Central memory CD8-positive, alpha-beta T cell (primary cell): ENCODE measurements at regions not wholly inside any gene's neighbourhood (a gene's known extent, or its start where the extent isn't known, plus 50 kb on each side); places are given as distances from the start of the nearest gene placed in this dataset.

ENCODE experiments used
- ATAC-seq: fragments of 150-1000 bp; cut with Tn5 transposase; replicated peaks from 2 replicates; pipeline ENCODE4 v1.10.0; 2022; ENCODE audit warnings: mild to moderate bottlenecking, moderate FRiP score, moderate number of reproducible peaks; ENCODE audit not compliant: poor library complexity, severe bottlenecking; ENCODE audit errors: extremely low read depth
- DNase-seq, 2 donors: peaks; one replicate each; pipeline ENCODE4 v3.0.0; 2021; ENCODE audit warnings: low spot score in 2 of 2
- H3K27ac Mint-ChIP-seq: one replicate; pipeline ENCODE4 v1.8.0; 2022; ENCODE audit warnings: low read depth, mild to moderate bottlenecking, moderate library complexity, mixed read lengths
- H3K27me3 Mint-ChIP-seq: one replicate; pipeline ENCODE4 v1.8.0; 2022; ENCODE audit warnings: mixed read lengths
- H3K36me3 Mint-ChIP-seq: one replicate; pipeline ENCODE4 v1.8.0; 2022; ENCODE audit warnings: mild to moderate bottlenecking, moderate library complexity, mixed read lengths; ENCODE audit not compliant: insufficient read depth
- H3K4me1 Mint-ChIP-seq: one replicate; pipeline ENCODE4 v1.8.0; 2022; ENCODE audit warnings: mixed read lengths
- H3K4me3 Mint-ChIP-seq: one replicate; pipeline ENCODE4 v1.8.0; 2022; ENCODE audit warnings: mild to moderate bottlenecking, moderate library complexity, mixed read lengths
- H3K9me3 Mint-ChIP-seq: one replicate; pipeline ENCODE4 v1.8.0; 2022; ENCODE audit warnings: mixed read lengths

DNA sequence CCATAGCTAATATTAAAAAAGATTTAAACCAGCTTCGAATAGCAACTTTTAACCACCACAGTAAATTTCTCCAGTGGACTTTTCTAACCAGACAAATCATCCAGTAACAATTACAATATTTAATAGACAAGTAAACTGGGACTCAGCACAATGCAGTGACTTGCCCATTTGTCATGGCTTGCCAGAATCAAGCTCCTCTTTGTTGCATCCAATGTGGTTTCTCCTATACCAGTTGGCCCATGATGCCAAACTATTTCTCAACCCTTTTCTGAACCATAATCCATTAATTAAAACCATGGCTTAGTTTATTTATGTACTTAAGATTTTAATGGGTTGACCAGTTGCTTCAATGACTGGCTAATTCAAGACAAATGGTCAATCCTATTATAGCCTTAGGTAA, 64.4 kb downstream of the DIO2 start:
- H3K27me3 Mint-ChIP-seq, result no peaks in the 10 kb centered on the region
- no peaks in the 10 kb centered on the region for H3K4me1 Mint-ChIP-seq
- ATAC-seq (no peak), DNase-seq (no peak)
- H3K27ac Mint-ChIP-seq, result no peak overlapping the region
- H3K9me3 Mint-ChIP-seq, result no peaks in the 10 kb centered on the region
- H3K36me3 Mint-ChIP-seq, result no peaks in the 10 kb centered on the region
- no peak overlapping the region for H3K4me3 Mint-ChIP-seq

DNA sequence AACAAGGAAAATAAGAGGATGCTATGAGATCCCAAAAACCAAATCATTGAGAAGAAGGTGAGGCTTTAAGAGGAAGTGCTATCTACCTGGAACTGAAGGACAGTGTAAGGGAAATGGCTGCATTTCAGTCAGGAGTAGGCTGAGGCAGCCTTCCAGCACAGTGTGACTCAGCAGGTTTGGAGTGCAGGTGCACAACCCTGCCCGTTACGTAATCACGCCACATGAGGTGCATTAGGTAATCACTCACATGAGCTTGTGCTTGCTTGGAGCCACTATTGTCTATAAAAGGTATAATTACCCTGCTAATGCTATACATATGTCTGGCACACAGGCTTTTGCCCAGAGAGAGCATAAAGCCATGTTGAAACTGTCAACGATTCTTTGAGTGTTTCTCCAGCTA, 74.9 kb downstream of the DIO2 start:
- no peaks in the 10 kb centered on the region for H3K4me1 Mint-ChIP-seq
- no peak overlapping the region for H3K4me3 Mint-ChIP-seq
- H3K36me3 Mint-ChIP-seq, result no peaks in the 10 kb centered on the region
- H3K27me3 Mint-ChIP-seq, result no peaks in the 10 kb centered on the region
- no peak for DNase-seq
- peaks cover 21% of the 10 kb centered on the region for H3K9me3 Mint-ChIP-seq
- H3K27ac Mint-ChIP-seq, result no peak overlapping the region
- no peak for ATAC-seq

DNA sequence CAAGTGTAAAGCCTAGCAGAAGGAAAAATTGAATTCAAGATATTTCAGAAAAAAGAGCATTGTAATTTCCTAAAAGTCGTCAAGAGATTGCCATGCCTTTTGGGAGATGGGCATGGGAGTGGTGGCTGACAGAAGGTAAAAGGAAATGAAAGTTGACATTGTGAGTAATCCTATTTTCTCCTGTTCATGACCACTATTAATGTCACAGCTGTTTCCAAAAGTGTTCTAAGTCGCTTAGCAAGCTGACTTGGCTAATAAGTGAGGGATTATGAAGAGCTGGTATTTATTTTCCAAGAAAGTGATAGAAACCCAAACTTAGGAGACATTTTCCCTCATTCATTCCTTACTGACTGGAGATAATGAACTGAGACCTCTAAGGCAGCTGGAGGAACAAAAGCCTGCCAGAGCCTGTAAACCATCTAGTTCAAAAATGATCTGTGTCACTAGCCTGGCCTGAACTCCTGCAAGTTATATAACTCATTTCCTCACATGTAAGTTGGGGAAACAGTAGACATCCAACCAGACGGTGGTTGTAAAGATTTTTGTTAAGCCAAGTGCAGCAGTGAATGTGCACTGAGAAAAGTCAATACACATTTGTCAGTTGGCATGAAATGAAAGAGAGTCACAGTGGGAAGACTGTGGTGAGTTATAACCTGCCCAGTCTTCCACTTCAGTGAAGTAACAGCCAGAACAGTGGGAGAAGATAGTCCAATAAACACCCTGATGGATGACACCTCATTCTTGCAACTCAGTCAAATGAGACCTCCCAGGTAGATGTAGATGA, 75.8 kb downstream of the DIO2 start:
- no peaks in the 10 kb centered on the region for H3K27me3 Mint-ChIP-seq
- peaks cover 13% of the 10 kb centered on the region for H3K9me3 Mint-ChIP-seq
- ATAC-seq (no peak), DNase-seq (no peak)
- no peak overlapping the region for H3K4me3 Mint-ChIP-seq
- H3K27ac Mint-ChIP-seq, result no peak overlapping the region
- no peaks in the 10 kb centered on the region for H3K4me1 Mint-ChIP-seq
- H3K36me3 Mint-ChIP-seq, result no peaks in the 10 kb centered on the region

DNA sequence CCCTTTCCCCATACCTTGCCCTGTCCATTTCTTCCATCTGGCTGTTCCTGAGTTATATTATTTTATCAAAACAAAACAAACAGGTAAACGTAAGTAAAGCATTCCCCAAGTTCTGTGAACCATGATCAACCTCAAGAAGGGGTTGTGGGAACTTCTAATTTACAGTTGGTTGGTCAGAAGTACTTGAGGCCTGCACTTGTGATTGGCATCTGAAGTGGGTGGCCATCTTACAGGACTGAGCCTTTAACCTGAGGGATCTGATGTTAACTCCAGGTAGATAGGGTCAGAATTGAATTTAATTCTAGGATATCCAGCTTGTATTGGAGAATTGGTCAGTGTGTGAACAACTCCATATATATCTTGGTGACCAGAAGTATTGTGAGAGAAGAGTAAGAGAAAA, 77.0 kb downstream of the DIO2 start:
- Mint-ChIP-seq H3K27ac (no peak overlapping the region), H3K4me1 (no peaks in the 10 kb centered on the region), H3K27me3 (no peaks in the 10 kb centered on the region), H3K9me3 (peaks cover 12% of the 10 kb centered on the region), H3K36me3 (no peaks in the 10 kb centered on the region), H3K4me3 (no peak overlapping the region)
- ATAC-seq (no peak), DNase-seq (no peak)

DNA sequence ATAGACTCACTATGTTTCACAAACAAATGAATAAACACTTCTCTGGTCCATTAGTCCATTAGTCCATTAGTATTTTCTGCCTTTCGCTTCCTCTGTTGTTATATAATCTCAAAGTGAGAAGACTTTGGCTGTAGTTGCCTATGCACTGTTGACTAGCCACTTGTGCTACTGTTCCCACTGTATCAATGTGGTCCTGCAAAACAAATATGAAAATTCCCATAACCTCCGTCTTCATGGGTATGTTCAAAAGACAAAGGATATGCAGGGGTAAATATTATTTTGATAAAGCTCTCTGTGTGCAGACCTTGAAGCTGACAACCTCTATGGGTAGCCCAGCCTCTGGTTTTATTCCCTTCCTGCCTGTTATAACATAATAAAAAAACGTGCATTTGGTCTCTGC, 77.8 kb downstream of the DIO2 start:
- Mint-ChIP-seq H3K36me3 (peaks cover 1% of the 10 kb centered on the region), H3K4me1 (no peaks in the 10 kb centered on the region), H3K27ac (no peak overlapping the region), H3K4me3 (no peak overlapping the region), H3K9me3 (peaks cover 17% of the 10 kb centered on the region), H3K27me3 (no peaks in the 10 kb centered on the region)
- DNase-seq (no peak), ATAC-seq (no peak)

DNA sequence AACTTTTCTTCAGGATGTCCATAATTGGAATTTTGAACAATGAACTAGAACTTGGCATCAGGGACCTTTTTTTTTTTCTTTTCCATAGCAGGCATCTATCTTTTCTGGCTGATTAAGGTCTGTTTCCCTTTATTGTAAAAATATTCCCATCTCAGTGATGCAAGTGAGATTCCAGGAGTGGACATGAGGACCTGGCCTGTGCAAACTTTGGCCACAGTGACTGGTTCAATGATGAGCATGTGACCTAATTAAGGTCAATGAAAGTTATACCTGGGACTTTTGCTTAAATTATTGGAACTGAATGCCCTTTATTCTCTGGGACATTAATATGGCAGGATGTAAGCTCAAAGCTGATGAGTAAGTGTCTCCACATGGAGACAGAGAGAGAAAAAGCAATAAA, 83.8 kb downstream of the DIO2 start:
- H3K27me3 Mint-ChIP-seq, result no peaks in the 10 kb centered on the region
- H3K9me3 Mint-ChIP-seq, result peaks cover 25% of the 10 kb centered on the region
- peaks cover 1% of the 10 kb centered on the region for H3K36me3 Mint-ChIP-seq
- ATAC-seq (no peak), DNase-seq (no peak)
- no peak overlapping the region for H3K27ac Mint-ChIP-seq
- H3K4me1 Mint-ChIP-seq, result no peaks in the 10 kb centered on the region
- H3K4me3 Mint-ChIP-seq, result no peak overlapping the region

DNA sequence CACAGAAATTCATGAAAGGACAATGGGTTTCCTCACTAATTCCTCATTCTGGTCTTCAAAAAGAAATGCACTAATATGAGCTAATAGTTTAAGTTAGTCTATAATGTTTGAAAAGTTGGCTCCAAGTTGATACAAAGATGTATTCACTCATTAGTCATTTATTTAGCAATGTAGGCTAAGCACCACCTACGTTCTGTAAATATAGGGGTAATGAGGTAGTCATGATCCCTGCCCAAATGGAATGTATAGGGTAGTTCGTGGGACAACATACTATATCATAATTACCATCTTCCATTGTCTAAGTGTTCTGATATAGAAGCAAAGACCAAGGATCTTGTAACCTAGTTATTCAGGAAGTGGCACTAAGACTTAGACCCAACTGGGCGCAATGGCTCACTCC, 86.5 kb downstream of the DIO2 start:
- Mint-ChIP-seq H3K27ac (no peak overlapping the region), H3K9me3 (peaks cover 37% of the 10 kb centered on the region), H3K4me3 (no peak overlapping the region), H3K4me1 (no peaks in the 10 kb centered on the region), H3K36me3 (peaks cover 1% of the 10 kb centered on the region), H3K27me3 (no peaks in the 10 kb centered on the region)
- no peak for ATAC-seq
- DNase-seq, result no peak

DNA sequence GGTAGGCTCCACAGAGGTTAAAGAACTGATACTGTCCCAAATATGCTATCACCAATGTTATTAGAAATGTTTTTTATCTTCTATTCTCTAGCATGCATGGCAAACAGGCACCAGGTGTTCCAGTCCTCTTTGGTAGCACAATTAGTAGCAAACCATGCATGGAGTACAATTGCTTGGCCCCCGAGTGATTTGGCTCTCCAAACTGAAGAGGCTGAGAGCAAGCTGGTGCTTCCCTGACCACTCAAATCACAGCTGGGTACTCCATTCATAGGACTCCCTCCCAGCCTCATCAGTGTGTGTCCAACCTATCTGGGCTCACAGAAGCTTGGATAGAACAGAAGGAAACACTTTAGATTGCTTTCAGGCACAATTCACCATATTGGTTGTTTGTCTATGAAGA, 93.4 kb downstream of the DIO2 start:
- Mint-ChIP-seq H3K27me3 (no peaks in the 10 kb centered on the region), H3K4me3 (no peak overlapping the region), H3K9me3 (peaks cover 30% of the 10 kb centered on the region), H3K36me3 (no peaks in the 10 kb centered on the region), H3K4me1 (no peaks in the 10 kb centered on the region), H3K27ac (no peak overlapping the region)
- no peak for DNase-seq
- ATAC-seq, result no peak

DNA sequence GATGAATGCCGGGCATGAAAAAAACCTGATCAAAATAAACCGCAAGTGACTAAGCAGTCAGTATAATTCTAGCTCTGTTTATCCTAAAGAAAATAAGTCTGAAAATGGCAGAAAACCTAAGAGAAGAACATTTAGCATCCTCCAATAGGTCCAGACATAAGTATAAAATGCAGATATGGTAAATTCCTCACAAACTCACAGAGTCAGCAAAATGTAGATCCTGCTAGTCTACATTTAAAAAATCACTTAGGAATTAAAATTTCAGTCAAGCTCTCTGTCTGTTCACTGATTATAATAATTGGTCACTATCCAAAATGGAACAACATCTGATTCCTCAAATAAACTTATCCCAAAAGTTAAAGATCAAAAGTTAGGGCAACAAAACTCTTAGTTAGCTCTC, 95.1 kb downstream of the DIO2 start:
- no peaks in the 10 kb centered on the region for H3K36me3 Mint-ChIP-seq
- no peak overlapping the region for H3K27ac Mint-ChIP-seq
- H3K27me3 Mint-ChIP-seq, result no peaks in the 10 kb centered on the region
- ATAC-seq, result no peak
- H3K4me3 Mint-ChIP-seq, result no peak overlapping the region
- peaks cover 20% of the 10 kb centered on the region for H3K9me3 Mint-ChIP-seq
- H3K4me1 Mint-ChIP-seq, result no peaks in the 10 kb centered on the region
- no peak for DNase-seq

DNA sequence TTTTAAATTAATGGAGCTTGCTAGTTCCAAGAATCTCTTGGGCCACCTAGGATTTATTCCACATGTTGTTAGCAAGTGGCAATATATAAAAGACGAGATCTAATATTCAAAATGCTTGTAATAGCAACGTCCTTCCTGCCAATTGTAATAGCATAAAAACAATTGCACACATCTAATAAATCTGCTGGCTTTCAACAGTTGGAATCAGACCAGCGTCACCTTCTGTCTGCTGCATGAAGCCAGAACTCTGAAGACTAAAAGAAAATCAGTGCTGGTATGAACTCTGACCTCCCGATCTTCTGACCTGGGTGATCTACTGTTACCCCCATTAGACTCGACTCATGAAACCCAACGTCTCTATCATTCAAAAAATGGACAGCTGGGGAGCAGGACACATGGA, 100.6 kb downstream of the DIO2 start:
- no peak overlapping the region for H3K27ac Mint-ChIP-seq
- no peaks in the 10 kb centered on the region for H3K36me3 Mint-ChIP-seq
- H3K4me3 Mint-ChIP-seq, result no peak overlapping the region
- no peaks in the 10 kb centered on the region for H3K27me3 Mint-ChIP-seq
- no peaks in the 10 kb centered on the region for H3K4me1 Mint-ChIP-seq
- H3K9me3 Mint-ChIP-seq, result peaks cover 25% of the 10 kb centered on the region
- DNase-seq, result no peak
- no peak for ATAC-seq

DNA sequence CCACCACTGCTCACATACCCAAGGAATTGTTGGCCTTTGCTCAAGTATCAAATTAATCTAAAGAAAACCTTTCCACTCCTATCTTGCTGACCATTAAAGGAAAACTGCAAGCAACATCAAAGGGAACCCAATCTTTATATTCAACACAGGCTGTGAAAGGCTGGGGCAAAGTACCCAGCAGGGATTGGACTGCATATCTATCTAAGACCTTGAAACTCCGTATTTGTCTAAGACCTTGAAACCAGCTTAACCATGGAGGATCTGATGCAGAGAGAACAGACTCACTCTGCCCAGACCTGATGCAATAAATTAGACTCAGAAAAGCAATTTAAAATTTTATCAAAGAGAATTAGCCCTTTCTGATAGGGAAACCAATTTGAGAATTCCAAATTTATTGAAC, 102.2 kb downstream of the DIO2 start:
- Mint-ChIP-seq H3K4me1 (no peaks in the 10 kb centered on the region), H3K4me3 (no peak overlapping the region), H3K36me3 (no peaks in the 10 kb centered on the region), H3K27me3 (no peaks in the 10 kb centered on the region), H3K9me3 (peaks cover 20% of the 10 kb centered on the region), H3K27ac (no peak overlapping the region)
- ATAC-seq, result no peak
- DNase-seq, result no peak

DNA sequence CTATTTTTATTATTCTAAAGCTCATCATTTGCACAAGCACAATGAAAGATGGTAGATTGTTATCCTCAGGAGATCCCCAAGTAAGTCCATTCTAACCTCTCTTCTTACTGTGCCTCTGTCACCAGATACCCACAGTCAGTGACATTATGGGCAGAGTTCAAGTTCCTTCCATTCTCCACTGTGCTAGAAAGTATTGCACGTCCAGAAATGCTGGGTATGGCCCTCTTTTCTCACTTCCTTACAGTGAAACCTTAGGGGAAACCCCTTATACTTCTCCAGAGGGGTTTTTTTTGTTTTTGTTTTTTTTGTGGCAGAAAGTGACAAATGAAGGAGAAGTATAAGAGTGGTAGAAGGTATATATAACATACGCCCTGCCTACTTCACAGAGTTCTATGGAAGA, 102.9 kb downstream of the DIO2 start:
- H3K4me3 Mint-ChIP-seq, result no peak overlapping the region
- no peaks in the 10 kb centered on the region for H3K36me3 Mint-ChIP-seq
- H3K4me1 Mint-ChIP-seq, result no peaks in the 10 kb centered on the region
- no peaks in the 10 kb centered on the region for H3K27me3 Mint-ChIP-seq
- ATAC-seq, result no peak
- H3K27ac Mint-ChIP-seq, result no peak overlapping the region
- no peak for DNase-seq
- H3K9me3 Mint-ChIP-seq, result peaks cover 20% of the 10 kb centered on the region

DNA sequence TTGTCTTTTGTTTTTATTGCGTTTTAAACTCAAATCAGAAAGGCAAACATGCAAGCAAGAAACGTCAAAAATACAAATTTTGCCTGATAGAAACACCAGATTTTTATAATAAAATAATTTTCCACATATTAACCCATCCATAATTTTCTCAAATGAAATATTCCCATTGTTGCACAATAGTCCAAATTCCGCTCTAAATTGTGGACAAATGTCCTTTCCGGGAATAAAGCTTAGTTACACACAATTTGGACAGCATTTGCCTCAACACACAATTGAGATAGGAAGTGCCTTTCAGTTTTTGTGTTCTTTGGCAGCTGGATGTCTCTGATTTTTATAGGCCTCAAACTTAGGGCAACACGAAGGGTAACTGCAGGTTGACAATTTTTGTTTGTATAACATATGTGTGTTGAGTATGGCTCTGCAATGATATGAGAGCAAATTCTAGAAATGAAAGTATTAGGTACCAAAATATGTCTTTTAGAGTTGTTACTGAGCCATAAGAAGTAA, 105.8 kb downstream of the DIO2 start:
- Mint-ChIP-seq H3K9me3 (peaks cover 15% of the 10 kb centered on the region), H3K27me3 (no peaks in the 10 kb centered on the region), H3K27ac (no peak overlapping the region), H3K36me3 (no peaks in the 10 kb centered on the region), H3K4me3 (no peak overlapping the region), H3K4me1 (no peaks in the 10 kb centered on the region)
- ATAC-seq, result no peak
- no peak for DNase-seq
